HG02588 (cell line): ENCODE measurements at regions not wholly inside any gene's neighbourhood (a gene's known extent, or its start where the extent isn't known, plus 50 kb on each side); places are given as distances from the start of the nearest gene placed in this dataset.

ENCODE experiments used
- ATAC-seq: cut with Tn5 transposase; IDR thresholded peaks from one replicate; pipeline ENCODE4 v1.9.1; 2021; ENCODE audit warnings: mild to moderate bottlenecking, moderate library complexity; ENCODE audit not compliant: unreplicated experiment

- no peak for ATAC-seq
These were observed 737.8 kb upstream of the CXADR start for GRCh38 chr21:16775076-16775475.

- ATAC-seq, result no peak
These were observed 735.7 kb upstream of the CXADR start for GRCh38 chr21:16777041-16777720.

GRCh38 chr21:16788584-16788983, 724.3 kb upstream of the CXADR start:
- ATAC-seq, result no peak

- no peak for ATAC-seq
These were observed 723.2 kb upstream of the CXADR start for GRCh38 chr21:16789636-16790035.

- no peak for ATAC-seq
These were observed 720.7 kb upstream of the CXADR start for GRCh38 chr21:16792101-16792500.

GRCh38 chr21:16794950-16795349, 717.9 kb upstream of the CXADR start:
- ATAC-seq, result no peak

- ATAC-seq, result no peak
These were observed 716.1 kb upstream of the CXADR start for GRCh38 chr21:16796776-16797175.

GRCh38 chr21:16797540-16797939, 715.3 kb upstream of the CXADR start:
- ATAC-seq, result no peak

- no peak for ATAC-seq
These were observed 714.9 kb upstream of the CXADR start for GRCh38 chr21:16797966-16798365.

GRCh38 chr21:16800536-16801275, 712.1 kb upstream of the CXADR start:
- ATAC-seq, result no peak

- ATAC-seq, result no peak
These were observed 701.8 kb upstream of the CXADR start for GRCh38 chr21:16811011-16811410.

- no peak for ATAC-seq
These were observed 700.9 kb upstream of the CXADR start for GRCh38 chr21:16811970-16812369.

GRCh38 chr21:16815243-16815642, 697.6 kb upstream of the CXADR start:
- ATAC-seq, result no peak

GRCh38 chr21:16821588-16821987, 691.3 kb upstream of the CXADR start:
- no peak for ATAC-seq

- no peak for ATAC-seq
These were observed 683.3 kb upstream of the CXADR start for GRCh38 chr21:16829532-16829931.

GRCh38 chr21:16832791-16833190, 680.1 kb upstream of the CXADR start:
- no peak for ATAC-seq

- ATAC-seq, result no peak
These were observed 678.1 kb upstream of the CXADR start for GRCh38 chr21:16834791-16835190.

- ATAC-seq, result no peak
These were observed 675.5 kb upstream of the CXADR start for GRCh38 chr21:16837321-16837720.

- no peak for ATAC-seq
These were observed 675.1 kb upstream of the CXADR start for GRCh38 chr21:16837721-16838120.

GRCh38 chr21:16838331-16838730, 674.5 kb upstream of the CXADR start:
- ATAC-seq, result no peak

- no peak for ATAC-seq
These were observed 672.3 kb upstream of the CXADR start for GRCh38 chr21:16840538-16840937.

- ATAC-seq, result no peak
These were observed 670.7 kb upstream of the CXADR start for GRCh38 chr21:16841975-16842695.
